HG03439 (cell line): ENCODE measurements at regions not wholly inside any gene's neighbourhood (a gene's known extent, or its start where the extent isn't known, plus 50 kb on each side); places are given as distances from the start of the nearest gene placed in this dataset.

Source experiments
- ATAC-seq: cut with Tn5 transposase; IDR thresholded peaks from one replicate; pipeline ENCODE4 v1.9.1; 2021; ENCODE audit warnings: mild to moderate bottlenecking, moderate library complexity; ENCODE audit not compliant: unreplicated experiment

DNA sequence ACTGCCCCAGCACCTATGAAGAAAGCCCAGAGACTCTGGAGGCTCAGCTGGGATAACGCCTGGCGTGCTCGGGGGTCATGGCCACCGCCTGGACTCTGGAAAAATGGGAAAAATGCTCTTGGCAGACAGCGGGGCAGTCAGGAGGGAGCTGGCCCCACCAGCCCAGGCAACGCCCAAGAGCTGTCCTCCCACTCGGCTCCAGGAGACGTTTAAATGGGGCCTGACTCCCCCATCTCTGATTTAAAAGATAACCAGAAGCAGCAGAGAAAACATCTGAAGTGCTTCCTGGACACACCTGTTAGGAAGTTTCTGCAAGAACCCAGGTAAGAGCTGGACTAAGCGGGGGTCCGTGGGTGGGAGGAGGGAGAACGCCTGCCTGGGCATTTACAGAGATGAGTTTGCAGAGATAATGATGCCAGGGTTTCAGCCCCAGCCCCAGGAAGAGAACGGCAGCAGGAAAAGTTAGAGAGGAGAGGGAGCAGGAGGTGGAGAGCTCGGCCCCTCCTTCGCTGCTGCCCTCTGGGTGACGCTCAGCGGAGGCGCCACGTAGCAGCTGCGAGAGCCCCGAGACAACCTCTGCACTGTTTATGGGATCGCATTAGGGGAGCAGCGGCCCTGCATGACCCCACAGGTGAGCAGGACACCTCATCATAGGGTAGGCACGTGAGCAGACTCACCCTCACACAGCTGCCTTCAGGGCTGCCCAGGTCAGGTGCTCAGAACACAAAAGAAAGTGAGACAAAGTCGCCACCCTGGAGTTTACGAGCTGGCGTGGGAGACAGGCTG lies 83.5 kb upstream of the INSIG1 start:
- ATAC-seq = no peak

DNA sequence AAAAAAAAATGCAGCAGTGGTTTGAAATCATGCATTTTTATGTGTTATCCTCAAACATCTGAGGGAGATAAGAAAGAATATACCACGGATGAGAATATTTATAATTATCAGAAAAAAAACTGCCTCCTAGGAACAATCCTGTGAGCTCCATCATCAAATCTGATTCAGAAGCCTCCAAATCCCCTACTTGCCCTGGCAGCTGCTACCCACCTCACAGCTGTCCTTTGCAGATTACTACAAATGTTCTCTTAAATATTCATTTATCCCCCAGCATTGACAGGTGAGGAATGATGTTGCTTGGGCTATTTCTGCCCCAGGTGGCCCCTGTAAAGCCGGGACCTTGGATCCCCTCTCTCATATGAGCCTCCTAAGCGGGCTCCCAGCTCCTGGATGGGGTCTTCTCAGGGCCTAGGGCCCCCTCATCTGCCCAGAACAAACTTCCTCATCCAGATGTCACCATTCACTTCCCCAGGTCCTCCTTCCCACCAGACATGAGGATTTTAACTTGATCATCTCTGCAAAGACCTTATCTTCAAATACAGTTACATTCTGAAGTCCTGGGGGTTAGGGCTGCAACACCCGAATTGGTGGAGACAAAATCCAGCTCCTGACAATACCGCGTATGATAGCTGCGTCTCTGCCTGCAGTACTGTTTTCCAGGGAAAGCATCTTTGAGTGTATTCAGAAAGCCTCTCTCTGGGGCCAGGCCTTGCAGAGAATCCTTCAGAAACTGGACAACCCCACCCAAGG lies 81.9 kb upstream of the INSIG1 start:
- ATAC-seq = no peak

DNA sequence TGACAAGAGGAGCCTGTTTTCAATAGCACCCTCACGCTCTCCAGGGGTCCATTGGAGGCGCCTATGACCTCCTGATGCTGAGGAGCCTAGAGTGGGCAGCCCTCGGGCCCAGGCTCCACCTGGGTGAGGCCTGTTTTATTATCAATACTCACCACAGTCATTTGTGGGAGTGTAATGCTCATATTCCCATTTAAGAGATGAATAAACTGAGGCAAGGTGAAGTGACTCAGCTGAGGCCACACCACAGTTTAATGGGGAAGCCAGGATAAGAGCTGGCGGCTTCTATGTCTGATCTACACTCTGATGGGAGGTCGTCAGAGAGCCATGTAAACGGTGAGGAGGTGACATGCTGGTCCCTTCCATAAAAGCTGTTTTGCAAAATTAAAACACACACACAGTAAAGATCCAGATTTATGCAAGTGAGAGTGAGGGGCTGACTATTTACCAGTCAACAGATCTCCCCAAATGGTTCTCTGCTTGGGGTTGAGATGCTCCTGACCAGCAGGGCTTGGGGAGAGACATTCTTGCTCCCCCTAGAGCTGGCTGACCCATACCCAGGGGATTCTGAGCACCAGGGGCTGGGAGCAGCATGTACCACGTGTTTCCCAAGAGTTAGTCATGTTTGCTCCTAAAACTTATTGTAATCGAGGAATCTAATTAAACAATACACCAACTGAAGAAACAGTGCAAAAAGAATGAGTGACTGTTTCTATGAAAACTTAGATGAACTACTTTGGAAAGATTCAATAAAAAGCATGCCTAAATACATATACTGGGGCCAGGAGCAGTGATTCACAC lies 81.0 kb upstream of the INSIG1 start:
- no peak for ATAC-seq

DNA sequence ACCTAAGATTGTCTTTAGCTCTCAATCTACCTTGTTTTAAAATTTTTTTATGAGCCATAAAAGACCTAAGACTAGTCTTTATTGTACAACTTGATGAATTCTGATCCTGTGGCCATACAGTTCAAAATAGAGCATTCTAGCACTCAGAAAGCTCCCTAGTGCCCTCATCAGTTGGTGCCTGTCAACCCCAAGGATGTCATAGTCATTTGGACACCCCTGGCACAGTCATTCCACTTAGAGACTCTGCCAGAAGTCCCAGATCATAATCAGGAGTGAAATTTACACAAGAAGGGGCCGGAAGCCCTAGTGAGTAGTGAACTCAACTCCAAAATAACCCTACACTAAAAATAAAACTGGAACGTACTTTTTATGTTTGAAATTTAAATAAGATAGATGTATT lies 80.0 kb upstream of the INSIG1 start:
- no peak for ATAC-seq

DNA sequence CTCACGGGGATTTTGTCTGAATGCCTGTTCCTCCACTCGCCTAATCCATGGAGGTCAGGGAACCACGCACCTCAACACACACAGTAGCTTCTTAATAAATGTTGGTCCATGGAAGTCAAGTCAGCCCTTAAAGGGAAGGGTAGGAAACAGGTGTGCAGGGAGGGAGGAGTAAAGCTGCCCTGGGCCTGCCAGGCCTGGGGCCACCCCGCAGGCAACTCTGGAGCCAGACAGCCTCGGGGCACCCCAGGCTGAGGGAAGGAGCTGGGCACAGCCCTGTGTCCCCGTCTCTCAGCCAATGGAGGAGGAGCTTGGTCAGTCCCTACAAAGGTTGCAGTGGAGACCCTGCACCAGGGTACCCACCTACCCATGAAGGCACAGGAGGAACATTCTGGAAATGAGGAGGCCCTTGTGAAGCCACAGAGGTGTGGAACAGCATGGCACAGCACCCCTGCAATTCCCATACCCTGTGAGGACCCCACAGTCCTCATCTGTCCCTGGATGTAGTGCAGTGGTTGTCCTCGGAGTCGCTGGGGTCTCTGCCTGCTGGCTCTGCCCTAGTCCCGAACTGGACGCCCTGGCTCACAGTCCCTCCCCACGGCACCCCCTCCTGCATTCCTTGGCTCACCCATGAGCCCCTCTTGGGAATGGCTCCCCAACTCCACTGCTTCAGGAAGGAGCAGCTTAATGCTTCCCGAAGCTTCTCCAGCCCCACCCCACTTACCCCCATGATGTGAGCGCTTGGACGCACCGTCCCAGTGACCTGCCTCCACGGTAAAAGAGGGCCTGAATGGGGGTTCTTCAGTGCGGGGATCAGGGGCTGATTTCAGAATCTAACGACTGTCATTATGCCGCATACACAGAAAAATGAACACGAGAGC lies 79.2 kb upstream of the INSIG1 start:
- no peak for ATAC-seq

DNA sequence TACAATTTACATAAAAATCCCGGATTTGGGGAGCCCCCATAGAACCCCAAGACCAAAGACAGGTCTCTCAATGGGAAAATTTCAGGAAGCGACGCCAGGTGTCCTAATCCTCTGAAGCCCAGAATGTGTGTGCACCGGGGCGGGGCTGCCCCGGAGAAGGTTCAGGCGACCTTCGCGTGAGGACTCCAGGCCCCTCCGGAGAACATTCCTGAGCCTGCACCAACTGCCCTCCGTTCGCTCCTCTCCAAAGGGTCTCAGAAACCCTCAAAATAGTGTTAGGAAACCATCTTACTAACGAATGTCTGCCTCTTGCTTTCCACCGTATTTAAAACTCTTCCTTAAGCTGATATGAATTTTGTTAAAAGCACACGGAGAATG lies 78.5 kb upstream of the INSIG1 start:
- ATAC-seq = no peak

DNA sequence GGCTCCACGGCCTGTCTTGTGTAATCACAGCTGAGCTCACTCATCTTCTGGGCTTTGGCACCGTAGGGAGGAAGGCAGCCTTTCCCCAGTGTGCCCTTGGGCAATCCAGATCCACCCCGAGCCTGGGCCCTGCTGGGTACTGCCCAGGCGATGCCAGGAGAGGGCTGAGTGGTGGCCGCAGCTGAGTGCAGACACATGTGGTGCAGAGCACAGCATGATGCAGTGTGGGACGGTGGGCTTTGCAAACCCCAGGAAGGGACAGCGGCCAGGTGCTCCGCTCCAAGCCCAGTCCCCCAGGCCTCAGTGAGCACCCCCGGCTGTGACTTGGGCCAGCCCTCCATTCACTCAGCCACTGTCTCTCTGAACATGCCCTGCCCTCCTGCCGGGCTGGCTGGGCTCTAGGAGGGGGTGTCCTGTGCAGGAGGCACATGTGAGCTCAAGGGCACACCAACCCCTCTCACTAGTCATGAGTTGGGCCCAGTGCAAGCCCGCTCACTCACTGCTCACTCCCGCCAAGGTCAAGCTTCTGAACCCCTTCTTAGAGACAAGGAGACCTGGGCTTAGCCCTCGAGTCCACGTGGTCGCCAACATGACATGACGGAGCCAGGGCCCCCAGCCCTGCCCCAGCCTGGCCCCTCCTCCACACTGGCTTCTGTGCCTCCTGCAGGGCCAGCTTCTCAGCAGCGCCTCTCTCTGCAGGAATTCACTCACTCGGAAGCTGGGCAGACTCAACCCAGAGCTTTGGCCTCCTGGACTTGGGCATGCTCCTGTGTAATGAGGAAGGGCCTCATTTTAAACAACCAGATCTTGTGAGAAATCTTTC lies 77.5 kb upstream of the INSIG1 start:
- ATAC-seq = no peak

DNA sequence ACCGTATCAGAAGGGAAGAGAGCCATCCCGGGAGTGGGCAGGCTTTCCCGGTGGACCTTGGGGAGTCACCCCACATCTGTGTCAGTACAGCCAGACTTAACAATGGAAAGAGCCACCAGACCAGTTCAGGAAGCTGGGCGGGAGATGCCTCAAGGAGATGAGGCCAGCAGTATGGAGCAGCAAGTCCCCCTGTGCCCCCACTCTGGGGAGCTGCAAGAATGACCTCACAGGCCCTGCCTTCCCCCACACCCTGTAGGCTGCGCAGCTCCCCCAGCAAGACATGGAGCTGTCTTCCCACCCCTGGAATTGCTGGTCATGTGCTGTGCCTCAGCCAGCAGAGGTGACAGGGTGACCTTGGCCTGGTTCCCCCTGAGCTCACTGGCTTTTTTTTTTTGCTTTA lies 76.8 kb upstream of the INSIG1 start:
- no peak for ATAC-seq

DNA sequence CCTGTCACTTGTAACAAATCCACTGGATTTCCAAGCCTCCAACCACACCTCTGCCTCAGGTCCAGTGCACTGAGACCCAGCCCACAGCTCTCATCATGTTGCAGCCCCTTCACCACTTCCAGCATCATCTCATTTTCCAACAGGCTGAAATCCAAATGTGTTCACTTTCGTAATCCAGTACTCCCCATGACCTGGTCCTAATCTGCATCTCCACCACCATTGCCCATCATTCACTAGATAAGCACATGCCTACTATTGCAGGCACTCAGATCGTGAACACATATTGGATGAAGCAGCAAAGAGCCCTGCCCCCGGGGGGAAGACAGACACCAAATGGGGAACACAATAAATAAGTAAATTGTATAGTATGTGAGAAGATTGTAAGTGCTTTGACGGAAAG lies 76.1 kb upstream of the INSIG1 start:
- no peak for ATAC-seq

DNA sequence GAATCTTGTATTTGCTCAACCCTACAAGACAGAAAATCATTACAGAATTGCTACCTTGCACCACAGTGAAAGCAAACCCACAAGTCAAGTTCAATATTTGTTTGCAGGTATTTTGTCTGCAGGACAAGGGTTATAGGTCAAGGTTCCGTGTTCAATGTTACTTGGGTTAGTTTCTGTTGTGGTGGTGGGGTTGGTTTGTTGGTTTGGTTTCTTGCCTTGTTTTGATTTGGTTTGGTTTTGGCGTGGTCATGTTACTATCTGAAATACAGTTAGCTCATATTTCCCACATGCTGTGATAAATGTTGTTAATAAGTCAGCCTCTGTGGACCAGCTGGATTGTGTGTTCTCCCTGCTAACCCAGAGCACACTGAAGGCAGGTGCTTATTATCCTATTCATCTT lies 75.6 kb upstream of the INSIG1 start:
- ATAC-seq = no peak

DNA sequence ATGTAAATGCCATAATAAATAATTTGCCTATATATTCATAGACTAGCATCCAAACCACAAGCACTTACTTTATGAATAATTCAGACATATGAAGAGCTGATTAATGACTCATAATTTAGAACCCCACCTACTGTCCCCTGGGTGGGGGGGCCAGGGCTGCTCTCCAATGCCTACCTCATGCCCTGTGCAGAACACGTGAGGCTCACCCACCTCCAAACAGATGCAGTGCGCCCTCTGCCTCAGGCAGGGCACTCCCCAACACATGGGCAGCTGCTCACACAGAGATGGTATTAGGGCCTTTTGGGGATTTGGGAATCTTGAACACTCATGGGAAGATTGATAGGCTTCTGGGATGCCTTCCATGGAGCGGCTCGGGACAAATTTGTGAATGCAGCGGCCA lies 75.1 kb upstream of the INSIG1 start:
- no peak for ATAC-seq

DNA sequence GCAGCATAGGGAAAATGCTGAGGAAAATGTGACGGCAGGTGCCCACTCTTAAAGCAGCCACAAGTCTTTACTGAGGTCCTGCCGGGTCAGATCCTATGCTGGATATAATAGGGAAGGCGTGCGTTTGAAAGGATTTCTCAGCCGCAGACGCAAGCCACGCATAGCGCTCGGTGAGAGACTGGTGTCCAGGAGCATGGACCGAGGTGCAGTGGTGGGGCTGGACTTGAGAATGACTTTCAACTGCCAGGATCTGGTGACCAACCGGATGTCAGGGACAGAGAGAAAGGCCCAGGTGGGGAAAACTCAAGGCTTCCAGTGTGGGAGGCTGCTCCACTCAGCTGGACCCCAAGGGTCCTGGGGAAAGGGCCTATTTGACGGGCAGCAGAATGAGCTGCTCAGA lies 74.7 kb upstream of the INSIG1 start:
- ATAC-seq = no peak

DNA sequence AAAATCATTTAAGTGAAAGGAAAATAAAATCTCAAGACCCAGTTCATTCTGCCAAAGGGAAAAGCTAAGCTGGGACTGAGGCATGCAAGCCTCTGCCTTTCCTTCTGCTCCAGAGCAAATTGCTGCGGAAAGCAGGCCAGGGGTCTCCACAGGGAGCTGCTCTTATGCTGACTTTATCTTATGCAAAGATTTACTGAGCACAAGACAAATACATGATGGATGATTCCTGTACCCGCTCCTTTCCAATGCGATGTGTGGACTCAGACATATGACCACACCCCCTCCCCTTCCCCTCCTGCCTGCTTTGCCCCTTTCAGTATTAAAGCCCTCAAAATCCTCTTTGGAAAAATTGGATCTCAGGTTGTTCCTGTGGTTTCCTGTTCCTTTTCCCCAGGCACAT lies 74.2 kb upstream of the INSIG1 start:
- no peak for ATAC-seq

DNA sequence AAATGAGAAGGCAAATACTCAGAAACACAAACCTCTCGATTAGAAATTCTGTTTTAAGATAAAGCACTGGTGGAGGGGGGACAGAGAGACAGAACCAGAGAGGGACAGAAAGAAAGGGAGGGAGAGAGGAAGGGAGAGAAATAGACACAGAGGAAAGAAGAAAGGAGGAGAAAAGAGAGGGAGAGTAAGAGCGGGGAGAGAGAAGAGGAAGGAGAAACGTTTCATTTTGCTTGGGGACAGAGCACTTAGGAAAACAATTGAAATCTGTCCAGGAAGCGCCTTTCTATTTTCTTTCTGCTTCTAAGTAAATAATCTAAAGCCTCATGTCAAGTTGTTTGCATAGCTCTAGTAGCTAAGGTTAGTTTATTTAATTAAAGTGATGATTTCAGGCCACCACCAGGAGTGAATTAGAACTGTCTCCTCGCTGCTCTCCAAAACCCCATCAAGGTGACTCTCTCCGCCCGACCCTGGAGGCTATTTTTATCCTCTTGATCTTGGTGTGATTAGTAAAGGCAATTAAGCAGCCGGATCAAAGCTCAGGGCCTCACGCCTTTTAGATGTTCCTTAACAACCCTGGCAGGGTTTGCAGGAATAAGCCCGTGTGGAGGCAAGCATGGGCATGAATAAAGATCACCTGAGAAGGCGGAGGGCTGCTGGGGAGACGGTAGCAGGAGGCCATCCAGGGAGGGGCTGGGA lies 73.4 kb upstream of the INSIG1 start:
- no peak for ATAC-seq

DNA sequence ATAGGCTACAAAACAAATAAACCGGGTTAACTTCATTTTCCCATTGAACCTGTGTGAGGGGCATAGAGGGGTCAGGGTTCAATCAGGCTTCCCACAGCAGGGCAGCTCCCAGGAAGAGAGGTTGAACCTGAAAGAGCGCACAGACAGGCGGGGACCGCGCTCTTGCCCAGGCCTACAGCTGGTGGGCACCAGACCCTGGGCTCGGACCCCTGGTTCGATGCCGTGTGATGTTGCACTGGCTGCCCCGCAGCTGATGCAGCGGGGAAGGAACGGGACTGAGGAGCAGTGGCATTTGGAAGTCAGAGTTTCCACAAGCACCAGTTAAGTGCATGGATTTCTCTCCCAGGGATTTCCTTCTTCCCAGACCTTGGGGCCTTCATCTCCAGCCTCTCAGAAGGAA lies 72.6 kb upstream of the INSIG1 start:
- no peak for ATAC-seq

DNA sequence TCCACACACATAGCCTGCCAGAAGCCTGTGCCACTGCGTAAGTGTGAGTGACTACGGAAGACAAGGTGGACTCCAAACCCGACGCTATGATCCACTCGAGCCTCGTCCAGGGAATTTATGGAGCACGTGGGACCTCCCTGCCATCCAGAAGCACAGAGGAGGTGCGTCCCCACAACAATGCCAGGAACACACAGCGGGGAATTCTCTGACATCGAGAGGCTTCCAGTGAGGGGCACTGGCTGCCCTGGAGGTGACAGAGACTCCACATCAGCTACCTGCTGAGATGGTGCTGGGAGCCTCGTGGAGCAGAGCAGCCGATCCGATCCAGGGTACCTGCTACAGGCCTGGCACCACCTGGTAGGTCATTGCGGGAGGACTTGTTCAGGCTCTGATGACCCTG lies 72.2 kb upstream of the INSIG1 start:
- ATAC-seq = no peak

DNA sequence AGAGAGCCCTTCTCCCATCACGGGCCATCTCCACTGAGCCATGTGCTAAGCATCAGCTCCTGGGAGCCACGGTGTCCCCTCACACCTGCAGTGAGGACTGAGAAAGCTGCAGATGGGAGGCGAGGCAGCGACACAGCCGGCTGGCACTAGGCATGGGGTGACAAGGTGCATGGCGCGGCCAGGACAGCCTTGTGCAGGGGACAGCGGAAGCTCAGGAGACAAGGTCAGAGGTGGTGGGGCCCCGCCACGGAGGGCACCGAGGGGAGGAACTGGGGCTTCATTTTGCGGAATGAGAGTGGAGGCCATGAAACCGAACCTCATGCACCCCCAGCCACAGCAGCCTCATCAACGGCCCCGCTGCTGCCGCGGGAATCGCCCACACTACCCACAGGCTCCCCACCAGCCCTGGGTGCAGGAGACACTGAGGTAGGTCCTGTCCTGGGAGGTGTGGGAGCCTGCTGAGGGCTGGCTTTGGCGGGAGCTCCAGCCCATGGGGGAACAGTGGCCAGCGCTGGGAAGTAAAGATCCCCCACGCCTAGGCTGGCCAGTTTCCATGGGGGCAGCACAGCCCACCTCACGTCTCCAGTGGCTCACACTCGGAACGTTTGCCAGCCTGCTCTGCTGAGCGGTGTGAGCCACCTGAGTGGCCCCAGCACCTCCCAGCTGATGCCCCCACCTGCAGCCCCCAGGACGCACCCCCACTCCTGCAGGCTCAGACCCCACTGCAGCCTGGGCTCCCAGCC lies 71.2 kb upstream of the INSIG1 start:
- no peak for ATAC-seq

DNA sequence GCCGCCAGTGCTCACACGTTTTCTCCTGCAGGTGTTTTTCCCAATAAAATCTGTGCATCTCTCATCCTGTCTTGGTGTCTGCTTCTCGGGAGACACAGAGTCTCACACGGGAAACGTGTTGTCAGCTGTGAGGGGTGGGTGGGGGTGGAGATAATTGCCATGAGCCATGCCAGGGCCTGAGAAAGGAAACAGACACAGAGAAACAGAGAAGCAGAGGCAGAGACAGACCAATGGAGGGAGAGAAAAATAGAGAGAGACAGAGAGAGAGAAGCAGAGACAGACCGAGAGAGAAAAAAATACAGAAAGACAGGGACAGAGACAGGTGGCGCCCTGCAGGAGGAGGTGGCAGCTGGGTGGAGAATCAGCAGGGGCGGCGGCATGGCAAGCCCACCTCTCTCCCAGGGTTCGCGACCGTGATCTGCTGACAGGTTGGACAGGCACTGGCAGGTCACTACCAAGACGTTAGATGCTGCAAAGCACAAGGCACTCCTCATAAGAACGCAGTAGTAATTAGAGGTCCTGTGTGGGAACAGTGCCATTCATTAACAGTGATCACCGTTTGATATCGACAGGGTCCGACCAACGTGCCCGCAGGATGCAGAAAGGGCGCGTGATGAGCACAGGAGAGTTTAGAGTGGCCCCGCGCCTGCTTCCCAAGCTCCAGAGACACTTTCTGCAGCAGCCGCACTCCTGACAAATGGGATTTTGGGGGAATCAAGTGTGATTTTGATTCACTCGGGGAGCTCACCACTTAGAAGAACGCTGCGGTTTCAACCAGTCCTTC lies 70.5 kb upstream of the INSIG1 start:
- no peak for ATAC-seq
